Testis (tissue), 2 donors: ENCODE measurements at regions not wholly inside any gene's neighbourhood (a gene's known extent, or its start where the extent isn't known, plus 50 kb on each side); places are given as distances from the start of the nearest gene placed in this dataset.

Source experiments
- DNase-seq: peaks from one replicate; pipeline ENCODE4 v3.0.0-alpha.2; 2019
- H3K27ac ChIP-seq, 2 donors: fragments of 200-600 bp; sonication (generic); one replicate each; pipeline ENCODE4 v1.5.1; 2019
- H3K27me3 ChIP-seq: fragments of 200-600 bp; sonication (generic); one replicate; pipeline ENCODE4 v1.5.1; 2019
- H3K36me3 ChIP-seq: fragments of 200-600 bp; sonication (generic); one replicate; pipeline ENCODE4 v1.5.1; 2017; ENCODE audit warnings: low read depth; ENCODE audit errors: missing control alignments
- H3K4me1 ChIP-seq: fragments of 200-600 bp; sonication (generic); one replicate; pipeline ENCODE4 v1.5.1; 2019
- H3K4me3 ChIP-seq, 2 donors: fragments of 200-600 bp; sonication (generic); one replicate each; pipeline ENCODE4 v1.5.1; 2017 to 2019
- H3K9me3 ChIP-seq: fragments of 200-600 bp; sonication (generic); one replicate; pipeline ENCODE4 v1.5.1; 2017
- POLR2A ChIP-seq: fragments of 450-650 bp; IDR thresholded peaks from one replicate; pipeline ENCODE4 v1.6.1; 2017; ENCODE audit warnings: antibody characterized with exemption, mild to moderate bottlenecking, moderate library complexity
- WGBS, 2 donors: methylation state at CpG; one replicate each; pipeline ENCODE4 v1.1.5; 2018; 5-methylcytosine and 5-hydroxymethylcytosine counted together
- intact Hi-C: fragments of 100-400 bp; cut with DNase I; formaldehyde crosslinking; loops from one replicate; pipeline ENCODE4 v1.15.1; 2023; ENCODE audit warnings: low total_unique reads
- TF ChIP-seq, protein P1 (sequence below), 3 experiments: fragments of 450-650 bp in 2 of 3; fragments of 200-600 bp in 1 of 3; sonication (generic) in 1 of 3; IDR thresholded peaks; one replicate each; pipeline ENCODE4 v1.5.1; 2016 to 2019; ENCODE audit warnings: antibody characterized with exemption in 3 of 3, mild to moderate bottlenecking in 2 of 3, moderate library complexity in 1 of 3

DNA sequence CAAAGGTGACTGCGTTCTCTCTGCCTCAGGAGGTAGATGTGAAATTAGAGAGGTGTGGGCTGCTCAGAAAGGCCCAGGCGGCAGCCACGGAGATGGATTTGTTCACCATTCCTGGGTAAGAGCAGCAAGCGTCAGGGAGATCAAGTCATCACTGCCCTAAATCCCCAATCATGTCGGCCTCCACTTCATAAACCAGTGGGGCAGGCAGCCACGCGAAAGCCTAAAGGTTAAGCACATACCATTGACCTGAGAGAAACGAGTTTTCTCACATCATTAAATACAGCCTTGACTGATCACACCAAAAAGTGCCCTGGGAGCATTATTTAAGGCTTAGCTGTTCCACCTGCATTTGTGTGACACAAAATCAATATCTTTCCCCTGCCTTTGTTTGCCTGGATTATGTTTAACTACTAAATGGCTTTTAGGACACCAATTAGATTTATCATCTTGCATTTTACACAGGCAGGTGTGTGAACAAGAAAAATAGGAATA, 50.7 kb upstream of the FOXB1 start:
- intact Hi-C loops: no loop called here
- 35 to 42% methylated on average over 8 of the region's 8 CpGs for WGBS, 2 donors
- no peak overlapping the region for H3K4me3 ChIP-seq
- no peaks in the 10 kb centered on the region for H3K4me1 ChIP-seq
- no peaks in the 10 kb centered on the region for H3K9me3 ChIP-seq
- DNase-seq: no peak
- no peaks in the 10 kb centered on the region for H3K36me3 ChIP-seq
- no peak for TF ChIP-seq POLR2A
- TF ChIP-seq, protein P1, sequence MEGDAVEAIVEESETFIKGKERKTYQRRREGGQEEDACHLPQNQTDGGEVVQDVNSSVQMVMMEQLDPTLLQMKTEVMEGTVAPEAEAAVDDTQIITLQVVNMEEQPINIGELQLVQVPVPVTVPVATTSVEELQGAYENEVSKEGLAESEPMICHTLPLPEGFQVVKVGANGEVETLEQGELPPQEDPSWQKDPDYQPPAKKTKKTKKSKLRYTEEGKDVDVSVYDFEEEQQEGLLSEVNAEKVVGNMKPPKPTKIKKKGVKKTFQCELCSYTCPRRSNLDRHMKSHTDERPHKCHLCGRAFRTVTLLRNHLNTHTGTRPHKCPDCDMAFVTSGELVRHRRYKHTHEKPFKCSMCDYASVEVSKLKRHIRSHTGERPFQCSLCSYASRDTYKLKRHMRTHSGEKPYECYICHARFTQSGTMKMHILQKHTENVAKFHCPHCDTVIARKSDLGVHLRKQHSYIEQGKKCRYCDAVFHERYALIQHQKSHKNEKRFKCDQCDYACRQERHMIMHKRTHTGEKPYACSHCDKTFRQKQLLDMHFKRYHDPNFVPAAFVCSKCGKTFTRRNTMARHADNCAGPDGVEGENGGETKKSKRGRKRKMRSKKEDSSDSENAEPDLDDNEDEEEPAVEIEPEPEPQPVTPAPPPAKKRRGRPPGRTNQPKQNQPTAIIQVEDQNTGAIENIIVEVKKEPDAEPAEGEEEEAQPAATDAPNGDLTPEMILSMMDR (IDR thresholded peaks at IDR 0.05): no peak
- no peak overlapping the region for H3K27ac ChIP-seq
- no peaks in the 10 kb centered on the region for H3K27me3 ChIP-seq

DNA sequence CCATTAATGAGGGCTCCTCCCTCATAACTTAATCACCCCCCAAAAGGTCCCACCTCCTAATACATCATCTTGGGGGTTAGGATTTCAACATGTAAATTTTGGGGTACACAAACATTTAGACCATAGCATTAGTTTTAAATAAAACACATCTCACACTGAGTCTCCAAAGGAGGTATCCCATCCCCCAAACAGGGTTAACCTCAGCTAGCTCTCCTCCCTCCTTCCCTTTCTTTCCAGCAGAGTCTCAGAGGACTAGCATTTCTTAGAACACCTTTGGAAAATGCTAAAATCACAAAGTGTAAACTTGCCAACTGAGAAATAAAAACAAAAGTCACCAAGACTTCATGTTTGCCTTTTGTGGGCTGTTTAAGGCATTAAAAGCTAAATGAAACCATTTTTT, 51.2 kb upstream of the FOXB1 start:
- Histone ChIP-seq H3K9me3 (no peaks in the 10 kb centered on the region), H3K27me3 (no peaks in the 10 kb centered on the region), H3K36me3 (no peaks in the 10 kb centered on the region), H3K27ac (no peak overlapping the region), H3K4me3 (no peak overlapping the region), H3K4me1 (no peaks in the 10 kb centered on the region)
- DNase-seq: no peak
- intact Hi-C loops: no loop called here
- TF ChIP-seq, protein P1 (IDR thresholded peaks at IDR 0.05): no peak
- no peak for TF ChIP-seq POLR2A

DNA sequence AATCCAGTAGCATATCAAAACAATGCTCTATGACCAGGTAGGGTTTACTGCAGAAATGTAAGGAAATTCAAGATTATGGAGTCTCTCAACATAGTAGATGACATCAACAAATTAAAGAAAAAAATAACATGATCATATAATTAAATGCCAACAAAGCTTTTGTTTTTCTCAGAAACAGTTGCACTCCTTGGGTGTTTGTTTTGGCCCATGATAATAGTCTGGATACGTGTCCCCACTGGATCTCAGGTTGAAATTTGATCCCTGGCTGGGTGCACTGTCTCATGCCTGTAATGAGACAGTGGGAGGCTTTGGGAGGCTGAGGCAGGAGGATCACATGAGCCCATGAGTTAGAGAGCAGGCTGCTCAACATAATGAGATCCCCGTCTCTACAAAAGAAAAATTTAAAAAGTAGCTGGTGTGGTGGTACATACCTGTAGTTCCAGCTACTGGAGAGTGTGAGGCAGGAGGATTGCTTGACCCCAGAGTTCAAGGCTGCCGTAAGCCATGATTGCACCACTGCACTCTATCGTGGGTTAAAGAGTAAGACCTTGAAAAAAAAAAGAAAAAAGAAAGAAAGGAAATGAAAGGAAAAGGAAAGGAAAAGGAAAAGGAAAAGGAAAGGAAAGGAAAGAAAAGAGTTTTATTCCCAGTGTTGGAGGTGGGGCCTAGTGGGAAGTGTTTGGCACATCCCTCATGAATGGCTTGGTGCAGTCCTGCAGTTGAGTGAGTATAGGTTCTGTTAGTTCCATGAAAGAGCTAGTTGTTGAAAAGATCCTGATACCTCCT, 53.3 kb upstream of the FOXB1 start:
- 64 to 73% methylated on average over 4 of the region's 4 CpGs for WGBS, 2 donors
- no peaks in the 10 kb centered on the region for H3K27me3 ChIP-seq
- intact Hi-C loops: no loop called here

DNA sequence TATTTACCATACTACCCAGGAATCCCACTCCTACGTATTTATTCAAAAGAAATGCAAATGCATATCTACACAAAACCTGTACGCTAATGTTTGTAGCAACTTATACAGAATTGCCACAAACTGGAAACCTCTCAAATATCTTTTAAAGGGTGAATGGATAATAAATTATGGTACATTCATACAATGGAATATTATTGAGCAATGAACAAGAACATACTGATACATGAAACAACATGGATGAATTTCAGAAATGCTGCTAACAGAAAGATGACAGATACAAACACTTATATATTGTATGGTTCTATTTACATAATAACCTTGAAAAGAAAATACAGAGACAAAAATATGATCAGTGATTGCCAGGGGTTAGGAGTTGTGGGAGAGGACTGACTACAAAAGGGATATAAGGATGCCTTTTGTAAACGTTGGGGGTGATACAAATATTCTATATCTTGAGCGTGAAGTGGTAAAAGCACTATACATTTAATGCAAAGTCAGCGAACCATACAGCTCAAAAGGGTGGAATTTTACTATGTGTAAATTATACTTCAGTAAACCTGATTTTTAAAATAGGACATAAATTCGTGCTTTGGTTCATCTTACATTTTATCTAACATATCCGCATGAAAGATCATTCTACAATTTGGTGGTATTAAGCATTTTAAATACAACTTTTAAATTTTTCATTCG, 55.0 kb upstream of the FOXB1 start:
- TF ChIP-seq, protein P1 (IDR thresholded peaks at IDR 0.05): no peak
- TF ChIP-seq POLR2A: no peak
- Histone ChIP-seq H3K36me3 (no peaks in the 10 kb centered on the region), H3K27me3 (no peaks in the 10 kb centered on the region), H3K4me3 (no peak overlapping the region), H3K27ac (no peak overlapping the region), H3K9me3 (no peaks in the 10 kb centered on the region), H3K4me1 (no peaks in the 10 kb centered on the region)
- intact Hi-C loops: no loop called here
- WGBS, 2 donors: 88 to 90% methylated on average over 8 of the region's 8 CpGs
- no peak for DNase-seq

More for the DNA sequence above, 53.3 kb upstream of the FOXB1 start:
- Histone ChIP-seq H3K36me3 (no peaks in the 10 kb centered on the region), H3K4me3 (no peak overlapping the region), H3K9me3 (no peaks in the 10 kb centered on the region), H3K27ac (no peak overlapping the region), H3K4me1 (no peaks in the 10 kb centered on the region)
- no peak for DNase-seq
- TF ChIP-seq POLR2A: no peak
- TF ChIP-seq, protein P1 (IDR thresholded peaks at IDR 0.05): no peak
